GM19397 (cell line): ENCODE measurements at regions not wholly inside any gene's neighbourhood (a gene's known extent, or its start where the extent isn't known, plus 50 kb on each side); places are given as distances from the start of the nearest gene placed in this dataset.
"Not testable (repeated sequence)": the region's sequence is repeated elsewhere in the genome, so short reads cannot be mapped to it uniquely, and the experiment has no call there.

Source experiments
- ATAC-seq: cut with Tn5 transposase; IDR thresholded peaks from one replicate; pipeline ENCODE4 v1.9.1; 2021; ENCODE audit warnings: mild to moderate bottlenecking, moderate library complexity; ENCODE audit not compliant: unreplicated experiment

- peak; percentile 68 for ATAC-seq
These were observed 62.6 kb upstream of the CDR2 start for GRCh38 chr16:22436823-22437652.

DNA sequence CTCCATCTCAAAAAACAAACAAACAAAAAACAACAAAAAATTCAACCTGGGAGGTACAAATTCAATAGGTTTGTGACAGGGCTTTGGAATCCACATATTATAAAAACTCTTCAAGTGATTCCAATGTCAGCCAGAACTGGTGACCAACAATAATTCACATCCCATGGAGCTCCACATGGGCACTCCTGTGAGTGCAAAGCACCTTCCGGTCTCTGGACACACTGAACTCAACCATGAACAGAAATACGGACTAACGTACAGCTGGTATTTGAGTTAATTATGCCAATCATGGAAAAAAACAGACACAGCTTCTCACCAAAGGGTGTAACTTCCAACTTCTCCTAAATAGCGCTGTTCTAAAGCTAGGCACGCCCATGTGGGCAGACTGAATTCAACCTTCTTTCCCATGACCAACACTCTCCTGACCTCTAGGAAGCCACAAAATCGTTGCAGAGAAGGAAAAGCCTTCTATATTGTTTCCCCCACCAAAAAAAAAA, 62.0 kb upstream of the CDR2 start:
- ATAC-seq, result peak; percentile 24

DNA sequence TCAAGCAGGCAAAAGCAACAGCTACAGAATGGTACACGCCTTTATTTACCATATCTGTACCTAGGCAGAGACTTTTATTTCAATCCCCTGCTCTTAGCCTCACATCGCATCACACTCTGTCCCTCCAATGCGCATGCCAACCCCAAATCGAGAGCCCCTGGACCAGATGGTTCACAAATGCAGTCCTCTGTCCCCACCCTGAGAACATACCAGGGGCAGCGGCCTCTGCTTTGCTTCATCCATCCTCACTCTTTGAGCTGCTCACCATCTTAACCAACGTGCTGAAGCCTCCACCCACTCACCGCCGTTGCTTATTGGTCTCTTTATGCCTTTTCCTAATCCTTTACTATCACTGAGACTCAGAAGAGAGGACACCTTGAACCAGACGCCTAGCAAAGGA, 56.9 kb upstream of the CDR2 start:
- ATAC-seq, result not testable (repeated sequence)

- ATAC-seq, result no peak
These were observed 54.2 kb upstream of the CDR2 start for GRCh38 chr16:22428654-22429053.

- no peak for ATAC-seq
These were observed 53.1 kb upstream of the CDR2 start for GRCh38 chr16:22427556-22427955.

DNA sequence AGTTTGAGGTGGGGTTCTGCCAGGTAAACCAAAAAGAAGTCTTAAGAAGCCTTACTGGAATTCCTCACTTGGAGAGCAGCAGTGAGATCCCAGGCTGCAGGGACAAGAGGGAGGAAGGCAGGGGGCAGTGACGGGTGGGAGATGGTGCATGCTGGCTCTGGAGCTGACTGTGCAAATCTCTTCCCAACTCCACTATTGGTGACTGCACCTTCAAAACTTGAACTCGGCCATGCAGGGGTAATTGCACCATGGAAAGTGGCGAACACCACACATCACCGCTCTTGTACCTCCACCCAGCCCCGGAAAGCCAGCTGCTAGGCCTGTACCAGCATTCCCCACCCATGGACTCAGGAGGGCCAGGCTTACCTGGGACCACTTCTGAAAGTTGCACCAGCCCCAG, 51.4 kb upstream of the CDR2 start:
- ATAC-seq, result no peak

DNA sequence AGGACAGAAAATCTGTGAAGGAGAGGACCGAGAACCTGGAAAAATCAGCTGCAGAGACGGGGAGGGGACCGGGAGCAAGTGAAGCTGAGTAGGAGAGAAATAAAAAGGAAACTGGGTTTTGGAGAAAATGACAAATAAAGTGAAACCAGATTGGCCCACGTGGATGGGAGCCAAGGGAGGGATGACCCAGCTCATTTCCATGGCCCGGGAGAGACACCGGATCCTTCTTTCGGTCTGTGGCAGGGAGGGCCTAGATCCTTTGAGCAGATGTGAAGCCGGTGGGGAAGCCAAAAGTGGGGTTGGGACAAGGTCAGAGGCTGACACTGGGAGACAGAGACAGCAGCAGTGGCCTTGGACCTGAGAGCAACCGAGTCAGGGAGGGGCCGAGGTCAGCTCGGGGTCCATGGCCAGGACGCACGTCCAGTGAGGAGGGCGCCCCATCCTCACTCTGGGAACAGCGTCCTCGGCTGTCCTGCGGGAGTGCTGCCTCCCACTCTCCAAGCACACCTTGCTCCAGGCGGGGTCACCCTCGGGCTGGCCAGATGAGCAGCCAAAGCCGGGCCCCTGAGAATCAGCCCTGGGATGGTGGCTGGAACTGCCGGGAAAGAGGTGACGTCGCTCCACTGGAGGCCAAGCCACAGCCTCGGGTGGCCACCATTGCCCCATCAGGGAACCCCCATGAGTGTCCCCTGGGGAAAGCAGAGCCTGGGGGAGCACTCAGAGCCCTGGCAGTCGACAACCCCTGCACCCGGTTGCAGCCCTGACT, 50.8 kb upstream of the CDR2 start:
- no peak for ATAC-seq

- no peak for ATAC-seq
These were observed 49.9 kb upstream of the CDR2 start for GRCh38 chr16:22424161-22424937.
